Activated B cell treated with CpG ODN at 0.5 μM for 24 hours (primary cell): ENCODE measurements at regions not wholly inside any gene's neighbourhood (a gene's known extent, or its start where the extent isn't known, plus 50 kb on each side); places are given as distances from the start of the nearest gene placed in this dataset.

Source experiments
- ATAC-seq: fragments of 200-7000 bp; cut with Tn5 transposase; one replicate; pipeline ENCODE4 v1.10.0; 2021; ENCODE audit warnings: low read depth, mild to moderate bottlenecking, moderate library complexity
- CTCF ChIA-PET: fragments of 350-600 bp; sonication (Branson Sonifier 250); formaldehyde crosslinking; loops from one replicate; lab custom pipeline; 2021; ENCODE audit warnings: antibody characterized with exemption; lab: Charles Lee
- POLR2A ChIA-PET: fragments of 350-600 bp; sonication (Branson Sonifier 250); formaldehyde crosslinking; loops from one replicate; lab custom pipeline; 2021; ENCODE audit warnings: antibody characterized with exemption; lab: Charles Lee
- DNase-seq: peaks from one replicate; pipeline ENCODE4 v3.0.0; 2022
- H3K27ac Mint-ChIP-seq: one replicate; pipeline ENCODE4 v1.8.0; 2020; ENCODE audit warnings: mixed read lengths
- H3K27me3 Mint-ChIP-seq: one replicate; pipeline ENCODE4 v1.8.0; 2021; ENCODE audit warnings: mixed read lengths
- H3K36me3 Mint-ChIP-seq: one replicate; pipeline ENCODE4 v1.8.0; 2021; ENCODE audit warnings: low read depth, mixed read lengths
- H3K4me1 Mint-ChIP-seq: one replicate; pipeline ENCODE4 v1.8.0; 2021; ENCODE audit warnings: mixed read lengths
- H3K4me3 Mint-ChIP-seq: one replicate; pipeline ENCODE4 v1.8.0; 2020; ENCODE audit warnings: mild to moderate bottlenecking, mixed read lengths
- H3K9me3 Mint-ChIP-seq: one replicate; pipeline ENCODE4 v1.8.0; 2020; ENCODE audit warnings: mixed read lengths
- intact Hi-C: fragments of 100-400 bp; cut with micrococcal nuclease; formaldehyde crosslinking; loops from one replicate; pipeline ENCODE4 v1.15.1; 2024
- TF ChIP-seq, protein P1 (sequence below): fragments of 200-600 bp; IDR thresholded peaks from one replicate; pipeline ENCODE4 v1.8.0; 2022; ENCODE audit warnings: antibody characterized with exemption, mild to moderate bottlenecking

DNA sequence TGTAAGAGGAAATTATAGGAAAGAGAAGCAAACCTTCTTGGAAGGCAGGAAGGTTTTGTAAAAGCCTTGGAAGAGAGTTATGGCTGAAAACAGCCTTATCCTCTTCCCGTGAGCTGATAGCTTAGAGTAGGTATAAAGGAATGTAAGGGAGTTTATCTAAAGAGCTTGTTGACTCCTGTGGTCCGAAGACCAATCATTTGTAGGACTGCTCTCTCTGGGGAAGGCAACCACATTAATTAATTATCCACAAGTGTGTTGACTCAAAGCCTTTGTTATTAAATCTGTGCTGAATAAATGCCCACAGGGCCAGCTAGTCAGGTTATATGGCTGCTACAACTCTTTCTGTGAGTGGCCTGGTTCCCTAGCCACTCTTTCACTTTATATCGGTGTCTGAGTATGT, 452.1 kb upstream of the RASGRP1 start:
- DNase-seq (no peak), ATAC-seq (no peak)
- H3K27me3 Mint-ChIP-seq = peaks cover 4% of the 10 kb centered on the region
- no peak overlapping the region for H3K4me3 Mint-ChIP-seq
- TF ChIP-seq, protein P1, sequence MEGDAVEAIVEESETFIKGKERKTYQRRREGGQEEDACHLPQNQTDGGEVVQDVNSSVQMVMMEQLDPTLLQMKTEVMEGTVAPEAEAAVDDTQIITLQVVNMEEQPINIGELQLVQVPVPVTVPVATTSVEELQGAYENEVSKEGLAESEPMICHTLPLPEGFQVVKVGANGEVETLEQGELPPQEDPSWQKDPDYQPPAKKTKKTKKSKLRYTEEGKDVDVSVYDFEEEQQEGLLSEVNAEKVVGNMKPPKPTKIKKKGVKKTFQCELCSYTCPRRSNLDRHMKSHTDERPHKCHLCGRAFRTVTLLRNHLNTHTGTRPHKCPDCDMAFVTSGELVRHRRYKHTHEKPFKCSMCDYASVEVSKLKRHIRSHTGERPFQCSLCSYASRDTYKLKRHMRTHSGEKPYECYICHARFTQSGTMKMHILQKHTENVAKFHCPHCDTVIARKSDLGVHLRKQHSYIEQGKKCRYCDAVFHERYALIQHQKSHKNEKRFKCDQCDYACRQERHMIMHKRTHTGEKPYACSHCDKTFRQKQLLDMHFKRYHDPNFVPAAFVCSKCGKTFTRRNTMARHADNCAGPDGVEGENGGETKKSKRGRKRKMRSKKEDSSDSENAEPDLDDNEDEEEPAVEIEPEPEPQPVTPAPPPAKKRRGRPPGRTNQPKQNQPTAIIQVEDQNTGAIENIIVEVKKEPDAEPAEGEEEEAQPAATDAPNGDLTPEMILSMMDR = no peak
- ChIA-PET POLR2A (no interaction called here), CTCF (no interaction called here)
- H3K36me3 Mint-ChIP-seq = no peaks in the 10 kb centered on the region
- no peaks in the 10 kb centered on the region for H3K4me1 Mint-ChIP-seq
- H3K9me3 Mint-ChIP-seq = peaks cover 2% of the 10 kb centered on the region
- intact Hi-C loops = no loop called here
- no peak overlapping the region for H3K27ac Mint-ChIP-seq

DNA sequence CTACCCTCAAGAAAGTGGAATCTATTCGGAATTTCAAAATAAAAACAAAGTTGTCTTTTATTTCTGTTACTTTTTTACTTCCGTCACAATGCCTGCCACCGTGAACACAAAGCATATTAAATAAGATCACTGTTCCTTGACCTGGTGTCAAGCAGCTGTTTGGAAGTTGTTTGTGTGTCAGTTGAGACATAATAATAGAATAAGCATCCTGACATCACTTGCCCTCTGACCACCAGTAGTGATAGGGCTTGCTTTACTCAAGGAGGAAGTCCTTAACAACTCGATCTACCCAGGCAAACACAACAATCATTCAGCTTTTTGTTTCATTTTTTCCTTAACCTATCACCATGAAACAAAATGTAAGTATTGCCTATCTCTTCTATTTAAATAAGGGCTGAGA, 454.4 kb upstream of the RASGRP1 start:
- intact Hi-C loops = no loop called here
- peaks cover 4% of the 10 kb centered on the region for H3K27me3 Mint-ChIP-seq
- H3K27ac Mint-ChIP-seq = no peak overlapping the region
- H3K9me3 Mint-ChIP-seq = no peaks in the 10 kb centered on the region
- no peak for DNase-seq
- H3K4me1 Mint-ChIP-seq = no peaks in the 10 kb centered on the region
- H3K36me3 Mint-ChIP-seq = no peaks in the 10 kb centered on the region
- H3K4me3 Mint-ChIP-seq = no peak overlapping the region
- ChIA-PET POLR2A (no interaction called here), CTCF (no interaction called here)
- TF ChIP-seq, protein P1 = no peak
- ATAC-seq = no peak

DNA sequence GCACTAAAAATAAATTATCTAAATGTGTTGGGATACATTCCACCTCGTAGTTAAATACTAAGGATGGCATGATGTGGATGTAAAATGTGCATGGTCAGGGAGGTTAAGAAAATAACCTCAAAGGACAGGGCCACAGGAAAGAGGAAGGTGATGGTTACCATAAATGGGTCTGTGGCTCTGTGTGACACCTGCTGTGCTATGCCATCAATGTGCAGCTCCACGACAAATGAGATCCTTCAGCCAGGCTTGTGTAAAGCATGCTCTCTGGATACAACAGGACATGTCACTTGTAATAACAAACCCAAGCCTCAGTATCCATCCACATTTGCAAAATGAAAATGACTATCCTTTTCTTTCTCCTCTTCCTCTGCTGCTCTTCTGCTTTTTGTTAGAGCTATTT, 456.7 kb upstream of the RASGRP1 start:
- Mint-ChIP-seq H3K4me3 (no peak overlapping the region), H3K9me3 (no peaks in the 10 kb centered on the region), H3K27me3 (peaks cover 4% of the 10 kb centered on the region), H3K4me1 (no peaks in the 10 kb centered on the region), H3K27ac (no peak overlapping the region), H3K36me3 (no peaks in the 10 kb centered on the region)
- POLR2A ChIA-PET = no interaction called here
- ATAC-seq (no peak), DNase-seq (no peak)
- CTCF ChIA-PET = no interaction called here
- TF ChIP-seq, protein P1 = no peak
- intact Hi-C loops = no loop called here

DNA sequence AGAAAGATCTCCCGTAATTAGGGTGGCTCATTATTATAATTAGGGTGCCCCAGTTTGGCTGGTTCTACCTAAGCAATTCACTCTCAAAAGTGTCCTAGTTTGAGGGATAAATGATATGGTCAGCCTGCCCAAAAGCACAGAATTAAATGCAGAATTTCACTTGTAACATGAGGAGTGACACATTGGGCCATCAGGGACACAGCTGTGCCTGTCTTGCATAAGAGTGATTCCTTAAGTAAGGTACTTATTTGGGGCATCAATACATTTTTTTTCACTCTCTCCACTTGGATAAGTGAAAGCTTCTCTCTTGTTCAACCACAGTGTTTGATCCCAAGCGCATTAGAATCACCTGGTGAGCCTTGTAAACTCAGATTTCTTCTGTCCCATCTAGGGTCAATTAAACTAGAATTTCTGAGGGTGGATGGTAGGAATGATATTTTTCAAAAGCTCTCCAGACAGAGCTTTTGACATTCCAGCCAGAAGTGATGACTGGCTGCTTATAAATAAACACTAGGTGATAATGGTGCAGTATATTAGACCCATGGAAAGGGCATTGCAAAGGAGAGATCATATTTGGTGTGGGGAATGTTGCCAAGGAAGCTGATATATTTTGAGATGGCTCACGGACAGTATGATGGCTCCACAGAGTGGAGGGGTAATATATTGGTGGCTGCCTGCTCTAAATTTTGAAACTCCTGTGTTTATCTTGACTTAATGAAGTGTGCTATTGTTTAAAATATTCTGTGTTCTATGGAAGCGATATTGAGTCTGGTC, 458.1 kb upstream of the RASGRP1 start:
- no peak overlapping the region for H3K4me3 Mint-ChIP-seq

DNA sequence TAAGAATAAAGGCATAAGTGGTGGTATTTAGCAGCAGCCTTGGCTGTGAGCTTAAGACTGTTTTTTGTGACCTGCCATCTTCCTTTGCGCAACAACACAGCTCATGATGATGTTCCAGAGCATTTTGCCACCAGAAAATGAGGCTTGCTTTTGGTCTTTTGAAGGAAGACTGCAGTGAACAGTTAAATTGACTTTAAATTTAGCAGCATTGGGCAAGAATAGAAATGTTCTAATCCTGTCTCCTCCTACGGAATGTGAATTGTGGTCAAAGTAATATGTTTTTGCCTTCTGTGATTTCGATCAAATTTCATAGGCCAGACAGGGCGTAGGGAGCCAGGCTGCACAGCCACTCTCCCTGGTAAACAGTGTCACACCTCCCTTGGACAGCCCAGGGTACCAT, 460.7 kb upstream of the RASGRP1 start:
- no peaks in the 10 kb centered on the region for H3K27me3 Mint-ChIP-seq
- CTCF ChIA-PET = no interaction called here
- TF ChIP-seq, protein P1 = no peak
- H3K36me3 Mint-ChIP-seq = no peaks in the 10 kb centered on the region
- ATAC-seq (no peak), DNase-seq (no peak)
- H3K4me1 Mint-ChIP-seq = no peaks in the 10 kb centered on the region
- intact Hi-C loops = no loop called here
- H3K4me3 Mint-ChIP-seq = no peak overlapping the region
- H3K9me3 Mint-ChIP-seq = no peaks in the 10 kb centered on the region
- no peak overlapping the region for H3K27ac Mint-ChIP-seq
- POLR2A ChIA-PET = no interaction called here

More for the DNA sequence above, 458.1 kb upstream of the RASGRP1 start:
- TF ChIP-seq, protein P1 = no peak
- intact Hi-C loops = no loop called here
- ChIA-PET POLR2A (no interaction called here), CTCF (no interaction called here)
- DNase-seq (no peak), ATAC-seq (no peak)
- Mint-ChIP-seq H3K36me3 (no peaks in the 10 kb centered on the region), H3K4me1 (no peaks in the 10 kb centered on the region), H3K27me3 (peaks cover 4% of the 10 kb centered on the region), H3K27ac (no peak overlapping the region), H3K9me3 (no peaks in the 10 kb centered on the region)
